ENCODE measurements at regions not wholly inside any gene's neighbourhood (a gene's known extent, or its start where the extent isn't known, plus 50 kb on each side); places are given as distances from the start of the nearest gene placed in this dataset.

DNA sequence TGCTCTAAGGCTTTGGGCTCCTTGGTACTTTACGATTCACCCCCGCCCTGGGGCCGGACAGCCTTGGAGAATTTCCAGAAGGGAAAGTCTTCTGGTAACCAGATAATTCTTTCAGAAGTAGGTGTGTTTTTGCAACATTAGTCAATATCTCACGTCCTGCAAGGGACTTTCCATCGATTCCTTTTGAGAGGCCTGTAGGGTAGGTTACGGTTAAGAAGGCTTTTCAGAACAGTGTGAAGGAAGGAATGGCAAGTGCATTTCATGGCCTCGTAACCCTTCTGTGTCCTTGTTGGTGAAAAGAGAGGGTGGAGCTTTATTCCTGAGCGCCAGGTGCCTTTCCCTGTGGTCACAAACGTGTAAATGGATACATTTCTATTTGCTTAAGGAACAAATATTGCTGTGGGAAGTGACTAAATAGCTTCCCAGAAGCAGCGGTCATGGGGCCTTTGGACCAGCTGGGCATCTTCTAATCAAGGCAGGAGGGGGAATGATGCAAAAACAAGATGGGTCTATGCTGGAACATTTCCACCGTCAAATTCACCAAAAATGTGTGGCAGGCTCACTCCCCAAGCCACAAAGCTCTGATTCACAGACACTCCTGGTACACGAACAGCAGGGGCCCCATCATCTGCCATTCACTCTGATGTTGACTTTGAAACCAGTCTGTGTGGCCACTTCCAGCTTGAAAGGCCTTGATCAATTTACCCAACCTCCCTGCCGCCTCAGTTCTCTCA, 99.2 kb downstream of the ANKRD10 start:
- CTCF ChIA-PET (ENCODE audit: low intra/inter-chr PET ratio, low total read pairs) = no interaction called here
- no peaks in the 10 kb centered on the region for H4K20me1 ChIP-seq (ENCODE audit: insufficient read depth, low read length)
- intact Hi-C loops (cut with micrococcal nuclease; ENCODE audit: unreplicated experiment) (loop anchor here (10.0 kb wide), 1 partner anchor 101 kb away; the partner anchor contains the start of gene ING1), in situ Hi-C loops (cut with HindIII; ENCODE audit: extremely low pct_ligation_motif_present, low pct_unique_long_range_greater_than_20kb) (loop anchor here (5.0 to 25.0 kb wide), 3 partner anchors 131 to 603 kb away; no protein-coding TSS in a partner anchor)
- 24% methylated on average over 13 of the region's 13 CpGs for WGBS (ENCODE audit: low lambda C conversion rate)
- H3K4me1 ChIP-seq (ENCODE audit: insufficient read depth, low read length) = peaks cover 17% of the 10 kb centered on the region
- POLR2A ChIA-PET = no interaction called here
- H3K9ac ChIP-seq (ENCODE audit: insufficient read depth, low read depth, low read length) = no peak overlapping the region
- no peak for FAIRE-seq
- H3K4me3 ChIP-seq (replicated peaks in 1 of 3; ENCODE audit: insufficient read depth in 1 of 3, low read depth in 2 of 3, low read length in 3 of 3) = no peak overlapping the region
- H3K4me2 ChIP-seq (ENCODE audit: low read depth, low read length) = no peak overlapping the region
- peaks cover under 1 to 22% of the 10 kb centered on the region in 2 experiments; a peak in 2 of 5 replicates for H3K27me3 ChIP-seq (ENCODE audit: control insufficient read depth in 1 of 2, insufficient read depth in 2 of 2, low read length in 2 of 2)
- no peaks in the 10 kb centered on the region for H3K79me2 ChIP-seq (ENCODE audit: insufficient read depth, low read length)
- H3K9me3 ChIP-seq (ENCODE audit: low read length) = no peaks in the 10 kb centered on the region
- TF ChIP-seq REL (CRISPR knock-in tag; conservative IDR thresholded peaks at IDR 0.05) (no peak), MTF1 (CRISPR knock-in tag; IDR thresholded peaks at IDR 0.05) (no peak), MED1 (CRISPR knock-in tag; IDR thresholded peaks at IDR 0.05) (no peak), HCFC1 (IDR thresholded peaks at IDR 0.05; ENCODE audit: low read depth, low read length) (no peak), ZNF430 (CRISPR knock-in tag; IDR thresholded peaks at IDR 0.05) (no peak), ZNF558 (CRISPR knock-in tag; IDR thresholded peaks at IDR 0.05; ENCODE audit: borderline replicate concordance) (no peak), SMAD3 (CRISPR knock-in tag; IDR thresholded peaks at IDR 0.05) (no peak), ZNF160 (CRISPR knock-in tag; IDR thresholded peaks at IDR 0.05) (no peak), ZNF530 (CRISPR knock-in tag; IDR thresholded peaks at IDR 0.05; ENCODE audit: low read depth) (no peak)
- TF ChIP-seq, protein P1, sequence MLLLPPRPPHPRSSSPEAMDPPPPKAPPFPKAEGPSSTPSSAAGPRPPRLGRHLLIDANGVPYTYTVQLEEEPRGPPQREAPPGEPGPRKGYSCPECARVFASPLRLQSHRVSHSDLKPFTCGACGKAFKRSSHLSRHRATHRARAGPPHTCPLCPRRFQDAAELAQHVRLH (CRISPR knock-in tag; IDR thresholded peaks at IDR 0.05; ENCODE audit: borderline replicate concordance, low read depth) = no peak
- TF ChIP-seq, protein P2, sequence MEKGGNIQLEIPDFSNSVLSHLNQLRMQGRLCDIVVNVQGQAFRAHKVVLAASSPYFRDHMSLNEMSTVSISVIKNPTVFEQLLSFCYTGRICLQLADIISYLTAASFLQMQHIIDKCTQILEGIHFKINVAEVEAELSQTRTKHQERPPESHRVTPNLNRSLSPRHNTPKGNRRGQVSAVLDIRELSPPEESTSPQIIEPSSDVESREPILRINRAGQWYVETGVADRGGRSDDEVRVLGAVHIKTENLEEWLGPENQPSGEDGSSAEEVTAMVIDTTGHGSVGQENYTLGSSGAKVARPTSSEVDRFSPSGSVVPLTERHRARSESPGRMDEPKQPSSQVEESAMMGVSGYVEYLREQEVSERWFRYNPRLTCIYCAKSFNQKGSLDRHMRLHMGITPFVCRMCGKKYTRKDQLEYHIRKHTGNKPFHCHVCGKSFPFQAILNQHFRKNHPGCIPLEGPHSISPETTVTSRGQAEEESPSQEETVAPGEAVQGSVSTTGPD (CRISPR knock-in tag; IDR thresholded peaks at IDR 0.05) = no peak
- TF ChIP-seq, protein P3, sequence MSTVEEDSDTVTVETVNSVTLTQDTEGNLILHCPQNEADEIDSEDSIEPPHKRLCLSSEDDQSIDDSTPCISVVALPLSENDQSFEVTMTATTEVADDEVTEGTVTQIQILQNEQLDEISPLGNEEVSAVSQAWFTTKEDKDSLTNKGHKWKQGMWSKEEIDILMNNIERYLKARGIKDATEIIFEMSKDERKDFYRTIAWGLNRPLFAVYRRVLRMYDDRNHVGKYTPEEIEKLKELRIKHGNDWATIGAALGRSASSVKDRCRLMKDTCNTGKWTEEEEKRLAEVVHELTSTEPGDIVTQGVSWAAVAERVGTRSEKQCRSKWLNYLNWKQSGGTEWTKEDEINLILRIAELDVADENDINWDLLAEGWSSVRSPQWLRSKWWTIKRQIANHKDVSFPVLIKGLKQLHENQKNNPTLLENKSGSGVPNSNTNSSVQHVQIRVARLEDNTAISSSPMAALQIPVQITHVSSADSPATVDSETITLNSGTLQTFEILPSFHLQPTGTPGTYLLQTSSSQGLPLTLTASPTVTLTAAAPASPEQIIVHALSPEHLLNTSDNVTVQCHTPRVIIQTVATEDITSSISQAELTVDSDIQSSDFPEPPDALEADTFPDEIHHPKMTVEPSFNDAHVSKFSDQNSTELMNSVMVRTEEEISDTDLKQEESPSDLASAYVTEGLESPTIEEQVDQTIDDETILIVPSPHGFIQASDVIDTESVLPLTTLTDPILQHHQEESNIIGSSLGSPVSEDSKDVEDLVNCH (CRISPR knock-in tag; IDR thresholded peaks at IDR 0.05) = no peak
- DNase-seq (ENCODE audit: low spot score) = no peak
- BruUV-seq (replicated peaks) = no TSS peak
- H3K36me3 ChIP-seq (replicated peaks in 1 of 2; ENCODE audit: control insufficient read depth in 1 of 2, insufficient read depth in 2 of 2, low read length in 2 of 2) = no peaks in the 10 kb centered on the region
- no peak overlapping the region for H2AFZ ChIP-seq (ENCODE audit: low read length)
- H3K27ac ChIP-seq (ENCODE audit: extremely low read length, insufficient read depth, low read length) = no peak overlapping the region
- no peak for ATAC-seq

Data from HepG2 (cell line).